ENCODE measurements at regions not wholly inside any gene's neighbourhood (a gene's known extent, or its start where the extent isn't known, plus 50 kb on each side); places are given as distances from the start of the nearest gene placed in this dataset.

- ChIA-PET CTCF (no interaction called here), POLR2A (no interaction called here)
- Mint-ChIP-seq H3K4me3 (no peak overlapping the region), H3K27ac (no peak overlapping the region), H3K27me3 (peaks cover 8 to 17% of the 10 kb centered on the region in 2 donors), H3K9me3 (no peaks in the 10 kb centered on the region), H3K4me1 (no peaks in the 10 kb centered on the region), H3K36me3 (no peaks in the 10 kb centered on the region)
- H3K36me3 ChIP-seq (ENCODE audit: control insufficient read depth in 2 of 2, extremely low read depth in 1 of 2, insufficient read depth in 1 of 2, low read length in 1 of 2): no peaks in the 10 kb centered on the region
- no peaks in the 10 kb centered on the region for H3K9me3 ChIP-seq
- WGBS (ENCODE audit: insufficient coverage): 49% methylated on average over 5 of the region's 5 CpGs
- ATAC-seq (replicated peaks in 1 of 4) (no peak), DNase-seq (no peak)
- H3K27ac ChIP-seq (ENCODE audit: low read length): no peak overlapping the region
- peaks cover 0 to 23% of the 10 kb centered on the region in 2 experiments for H3K27me3 ChIP-seq (replicated peaks in 1 of 2; ENCODE audit: control insufficient read depth in 2 of 2, extremely low read depth in 1 of 2, insufficient read depth in 2 of 2, low read length in 1 of 2)
- no peaks in the 10 kb centered on the region for H3K4me1 ChIP-seq (ENCODE audit: control insufficient read depth in 1 of 2, extremely low read depth in 1 of 2, insufficient read depth in 2 of 2, low read length in 2 of 2)
- no peak overlapping the region for H3K4me3 ChIP-seq (ENCODE audit: control insufficient read depth in 1 of 2, extremely low read depth in 1 of 2, low read length in 1 of 2)
These were observed 532.1 kb downstream of the TBC1D22A start for GRCh38 chr22:47294576-47294975.

DNA sequence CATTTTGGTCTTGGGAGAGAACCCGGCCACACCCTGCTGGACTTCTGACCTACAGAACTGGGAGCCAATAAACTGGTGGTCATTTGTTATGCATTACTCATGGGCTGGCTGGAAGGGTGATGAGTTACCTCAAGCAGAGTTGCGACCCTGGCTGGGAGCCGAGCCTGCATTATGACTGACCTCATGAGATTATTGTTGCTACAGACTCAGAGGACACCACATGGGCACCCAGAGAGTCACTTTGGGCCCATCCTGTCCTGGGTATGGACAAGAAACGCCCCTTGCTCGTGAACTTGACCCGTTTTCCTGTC, 531.7 kb downstream of the TBC1D22A start:
- H3K27me3 Mint-ChIP-seq: peaks cover 8 to 17% of the 10 kb centered on the region in 2 donors
- H3K36me3 Mint-ChIP-seq: no peaks in the 10 kb centered on the region
- no peak overlapping the region for H3K4me3 Mint-ChIP-seq
- H3K9me3 ChIP-seq: no peaks in the 10 kb centered on the region
- DNase-seq: no peak
- no peak overlapping the region for H3K4me3 ChIP-seq (ENCODE audit: control insufficient read depth in 1 of 2, extremely low read depth in 1 of 2, low read length in 1 of 2)
- H3K27ac ChIP-seq (ENCODE audit: low read length): no peak overlapping the region
- ChIA-PET POLR2A (no interaction called here), CTCF (no interaction called here)
- H3K27ac Mint-ChIP-seq: no peak overlapping the region
- no peaks in the 10 kb centered on the region for H3K4me1 ChIP-seq (ENCODE audit: control insufficient read depth in 1 of 2, extremely low read depth in 1 of 2, insufficient read depth in 2 of 2, low read length in 2 of 2)
- no peaks in the 10 kb centered on the region for H3K4me1 Mint-ChIP-seq
- 52% methylated on average over 6 of the region's 6 CpGs for WGBS (ENCODE audit: insufficient coverage)
- no peaks in the 10 kb centered on the region for H3K9me3 Mint-ChIP-seq
- H3K36me3 ChIP-seq (ENCODE audit: control insufficient read depth in 2 of 2, extremely low read depth in 1 of 2, insufficient read depth in 1 of 2, low read length in 1 of 2): no peaks in the 10 kb centered on the region
- H3K27me3 ChIP-seq (replicated peaks in 1 of 2; ENCODE audit: control insufficient read depth in 2 of 2, extremely low read depth in 1 of 2, insufficient read depth in 2 of 2, low read length in 1 of 2): peaks cover 0 to 24% of the 10 kb centered on the region in 2 experiments
- no peak for ATAC-seq (replicated peaks in 1 of 4)

DNA sequence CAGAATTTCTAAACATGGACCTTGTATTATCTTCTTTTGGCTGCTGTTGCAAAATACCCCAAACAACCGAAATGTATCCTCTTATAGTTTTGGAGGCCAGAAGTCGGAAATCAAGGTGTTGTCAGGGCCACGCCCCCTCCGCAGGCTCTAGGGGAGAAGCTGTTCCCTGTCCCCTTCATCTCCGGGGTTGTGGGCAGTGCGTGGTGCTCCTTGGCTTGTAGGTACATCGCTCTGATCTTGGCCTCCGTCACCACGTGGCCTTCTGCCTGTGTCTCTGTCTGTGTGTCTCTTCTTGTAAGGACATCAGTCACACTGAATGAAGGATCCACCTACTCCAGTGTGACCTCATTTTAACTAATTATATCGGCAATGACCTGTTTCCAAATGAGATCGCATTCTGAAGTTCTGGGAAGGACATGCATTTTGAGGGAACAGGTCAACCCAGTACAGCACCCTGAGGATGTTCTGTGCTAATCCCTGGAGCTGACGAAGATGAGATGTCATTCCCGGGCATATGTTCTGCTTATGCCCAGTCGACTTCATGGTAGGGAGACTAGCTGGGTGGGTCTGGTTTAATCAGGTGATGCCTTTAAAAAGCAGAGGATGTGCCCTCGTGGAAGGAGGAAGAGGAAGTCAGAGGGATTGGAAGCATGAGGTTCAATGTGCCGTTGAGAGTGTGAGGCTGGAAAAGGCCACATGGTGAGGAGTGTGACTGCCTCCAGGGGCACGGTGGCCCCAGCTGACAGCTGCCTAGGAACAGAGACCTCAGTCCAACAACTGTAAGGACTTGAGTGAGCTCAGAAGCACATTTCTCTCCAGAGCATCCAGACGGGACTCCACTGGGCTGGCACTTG, 531.1 kb downstream of the TBC1D22A start:
- no peaks in the 10 kb centered on the region for H3K4me1 ChIP-seq (ENCODE audit: control insufficient read depth in 1 of 2, extremely low read depth in 1 of 2, insufficient read depth in 2 of 2, low read length in 2 of 2)
- H3K4me3 ChIP-seq (ENCODE audit: control insufficient read depth in 1 of 2, extremely low read depth in 1 of 2, low read length in 1 of 2): no peak overlapping the region
- H3K4me3 Mint-ChIP-seq: no peak overlapping the region
- H3K27me3 ChIP-seq (replicated peaks in 1 of 2; ENCODE audit: control insufficient read depth in 2 of 2, extremely low read depth in 1 of 2, insufficient read depth in 2 of 2, low read length in 1 of 2): peaks cover 0 to 29% of the 10 kb centered on the region in 2 experiments
- no peak overlapping the region for H3K27ac Mint-ChIP-seq
- H3K36me3 Mint-ChIP-seq: no peaks in the 10 kb centered on the region
- no peaks in the 10 kb centered on the region for H3K4me1 Mint-ChIP-seq
- ChIA-PET POLR2A (no interaction called here), CTCF (no interaction called here)
- H3K36me3 ChIP-seq (ENCODE audit: control insufficient read depth in 2 of 2, extremely low read depth in 1 of 2, insufficient read depth in 1 of 2, low read length in 1 of 2): no peaks in the 10 kb centered on the region
- H3K9me3 Mint-ChIP-seq: no peaks in the 10 kb centered on the region
- ATAC-seq (replicated peaks in 1 of 4): no peak
- no peak overlapping the region for H3K27ac ChIP-seq (ENCODE audit: low read length)
- peaks cover 11 to 20% of the 10 kb centered on the region in 2 donors for H3K27me3 Mint-ChIP-seq
- H3K9me3 ChIP-seq: no peaks in the 10 kb centered on the region
- DNase-seq: peak in 1 of 35 experiments; percentile 3
- whole genome bisulfite sequencing (ENCODE audit: insufficient coverage): 81% methylated on average over 18 of the region's 18 CpGs

DNA sequence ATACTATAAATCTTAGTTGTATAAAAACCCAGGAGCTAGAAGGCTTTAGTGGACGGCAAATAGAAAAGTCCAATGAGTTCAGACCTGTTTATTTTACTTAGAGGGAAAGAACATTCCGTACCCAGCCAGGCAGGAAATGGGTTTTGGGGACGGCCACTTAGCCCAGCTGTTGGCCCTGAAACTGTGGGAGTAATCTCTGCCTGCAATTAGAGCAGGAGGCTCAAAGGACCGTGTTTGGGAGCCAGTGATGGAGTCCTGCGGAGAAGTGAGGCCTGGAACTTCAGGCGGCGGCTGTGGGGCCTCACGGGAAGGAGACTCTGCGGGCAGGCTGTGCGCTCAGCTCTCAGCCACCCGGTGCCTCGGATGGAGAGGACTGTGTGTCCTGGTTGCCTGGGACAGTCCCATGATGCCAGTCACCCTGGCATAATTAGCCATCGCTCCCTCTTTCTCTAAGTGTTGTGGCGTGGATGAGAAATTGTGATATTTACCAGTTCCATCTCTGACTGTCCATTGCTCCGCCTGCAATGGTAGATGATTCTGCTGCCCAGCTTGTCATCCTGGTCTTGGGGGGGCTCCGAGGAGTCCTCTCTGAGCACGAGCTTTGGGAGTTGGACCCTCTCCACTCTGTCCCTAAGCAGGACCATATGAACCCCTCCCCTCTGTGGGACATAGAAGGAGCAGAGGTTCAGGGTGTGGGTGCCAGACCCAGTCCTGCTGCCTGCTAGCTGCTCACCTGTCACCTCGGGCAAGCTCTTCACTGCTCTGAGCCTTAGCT, 530.3 kb downstream of the TBC1D22A start:
- Histone ChIP-seq H3K4me3 (ENCODE audit: control insufficient read depth in 1 of 2, extremely low read depth in 1 of 2, low read length in 1 of 2) (no peak overlapping the region), H3K27me3 (replicated peaks in 1 of 2; ENCODE audit: control insufficient read depth in 2 of 2, extremely low read depth in 1 of 2, insufficient read depth in 2 of 2, low read length in 1 of 2) (peaks cover 0 to 30% of the 10 kb centered on the region in 2 experiments), H3K9me3 (no peaks in the 10 kb centered on the region), H3K4me1 (ENCODE audit: control insufficient read depth in 1 of 2, extremely low read depth in 1 of 2, insufficient read depth in 2 of 2, low read length in 2 of 2) (no peaks in the 10 kb centered on the region), H3K36me3 (ENCODE audit: control insufficient read depth in 2 of 2, extremely low read depth in 1 of 2, insufficient read depth in 1 of 2, low read length in 1 of 2) (no peaks in the 10 kb centered on the region), H3K27ac (ENCODE audit: low read length) (no peak overlapping the region)
- 70% methylated on average over 15 of the region's 18 CpGs for WGBS (ENCODE audit: insufficient coverage)
- H3K27me3 Mint-ChIP-seq: peaks cover 11 to 19% of the 10 kb centered on the region in 2 donors
- H3K9me3 Mint-ChIP-seq: no peaks in the 10 kb centered on the region
- peak in 1 of 35 experiments; percentile 0 for DNase-seq
- no peak for ATAC-seq (replicated peaks in 1 of 4)
- H3K36me3 Mint-ChIP-seq: no peaks in the 10 kb centered on the region
- ChIA-PET POLR2A (no interaction called here), CTCF (no interaction called here)
- no peak overlapping the region for H3K27ac Mint-ChIP-seq
- H3K4me3 Mint-ChIP-seq: no peak overlapping the region
- H3K4me1 Mint-ChIP-seq: no peaks in the 10 kb centered on the region

DNA sequence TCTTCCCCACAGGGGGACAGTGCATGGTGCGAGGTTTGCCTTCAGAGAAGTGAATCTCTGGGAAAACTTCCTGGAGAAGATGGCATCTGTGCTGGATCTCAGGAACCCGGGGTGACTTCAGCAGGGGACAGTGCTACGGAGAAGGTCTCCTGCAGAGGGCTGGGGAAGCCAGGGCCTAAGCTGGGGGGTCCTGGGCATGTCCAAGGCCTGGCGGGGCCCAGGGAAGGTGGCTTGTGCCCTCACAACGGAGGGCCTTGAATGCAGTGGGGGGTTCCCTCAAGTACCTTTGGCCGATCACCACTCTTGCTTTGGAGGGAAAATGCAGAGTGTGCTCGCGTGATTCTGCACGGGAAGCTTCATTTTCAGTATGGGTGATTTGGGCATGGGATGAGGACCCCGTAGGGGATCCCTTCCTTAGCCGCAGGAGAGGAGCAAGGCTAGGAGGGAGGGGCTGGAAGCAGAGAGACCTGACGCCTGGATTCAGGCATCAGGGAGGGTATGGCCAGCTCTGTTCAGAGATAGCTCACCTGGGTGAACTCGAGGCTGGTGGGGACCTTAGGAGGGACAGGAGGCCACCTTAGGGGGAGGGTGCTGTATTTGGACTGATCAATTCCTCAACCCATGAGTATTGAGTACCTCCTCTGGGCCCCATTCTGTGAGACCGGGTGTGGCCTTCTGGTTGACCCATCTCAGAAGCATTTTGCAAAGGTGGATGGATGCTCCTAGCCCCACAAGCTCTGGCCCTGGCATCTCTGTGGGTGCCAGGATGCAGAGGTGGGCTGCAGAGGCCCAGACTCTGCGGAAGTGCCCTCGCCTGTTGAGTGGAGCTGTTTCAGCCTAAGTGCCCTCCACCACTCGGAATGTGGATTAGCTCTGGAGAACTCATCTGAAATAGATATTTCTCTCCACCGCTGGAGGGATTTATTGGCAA, 529.4 kb downstream of the TBC1D22A start:
- ChIA-PET POLR2A (no interaction called here), CTCF (no interaction called here)
- no peaks in the 10 kb centered on the region for H3K9me3 ChIP-seq
- no peaks in the 10 kb centered on the region for H3K36me3 Mint-ChIP-seq
- peaks cover 0 to 28% of the 10 kb centered on the region in 2 experiments for H3K27me3 ChIP-seq (replicated peaks in 1 of 2; ENCODE audit: control insufficient read depth in 2 of 2, extremely low read depth in 1 of 2, insufficient read depth in 2 of 2, low read length in 1 of 2)
- DNase-seq: peak in 1 of 35 experiments; percentile 3
- no peak for ATAC-seq (replicated peaks in 1 of 4)
- H3K9me3 Mint-ChIP-seq: no peaks in the 10 kb centered on the region
- no peaks in the 10 kb centered on the region for H3K4me1 Mint-ChIP-seq
- 87% methylated on average over 15 of the region's 18 CpGs for WGBS (ENCODE audit: insufficient coverage)
- H3K27ac ChIP-seq (ENCODE audit: low read length): no peak overlapping the region
- H3K4me1 ChIP-seq (ENCODE audit: control insufficient read depth in 1 of 2, extremely low read depth in 1 of 2, insufficient read depth in 2 of 2, low read length in 2 of 2): no peaks in the 10 kb centered on the region
- H3K27ac Mint-ChIP-seq: no peak overlapping the region
- no peak overlapping the region for H3K4me3 Mint-ChIP-seq
- H3K36me3 ChIP-seq (ENCODE audit: control insufficient read depth in 2 of 2, extremely low read depth in 1 of 2, insufficient read depth in 1 of 2, low read length in 1 of 2): no peaks in the 10 kb centered on the region
- H3K4me3 ChIP-seq (ENCODE audit: control insufficient read depth in 1 of 2, extremely low read depth in 1 of 2, low read length in 1 of 2): no peak overlapping the region
- peaks cover 11 to 19% of the 10 kb centered on the region in 2 donors for H3K27me3 Mint-ChIP-seq

- Histone ChIP-seq H3K36me3 (ENCODE audit: control insufficient read depth in 2 of 2, extremely low read depth in 1 of 2, insufficient read depth in 1 of 2, low read length in 1 of 2) (no peaks in the 10 kb centered on the region), H3K27me3 (replicated peaks in 1 of 2; ENCODE audit: control insufficient read depth in 2 of 2, extremely low read depth in 1 of 2, insufficient read depth in 2 of 2, low read length in 1 of 2) (peaks cover 0 to 28% of the 10 kb centered on the region in 2 experiments), H3K9me3 (no peaks in the 10 kb centered on the region), H3K4me3 (ENCODE audit: control insufficient read depth in 1 of 2, extremely low read depth in 1 of 2, low read length in 1 of 2) (no peak overlapping the region), H3K27ac (ENCODE audit: low read length) (no peak overlapping the region), H3K4me1 (ENCODE audit: control insufficient read depth in 1 of 2, extremely low read depth in 1 of 2, insufficient read depth in 2 of 2, low read length in 2 of 2) (no peaks in the 10 kb centered on the region)
- no peaks in the 10 kb centered on the region for H3K9me3 Mint-ChIP-seq
- H3K4me3 Mint-ChIP-seq: no peak overlapping the region
- ChIA-PET CTCF (no interaction called here), POLR2A (no interaction called here)
- 90% methylated on average over 8 of the region's 20 CpGs for WGBS (ENCODE audit: insufficient coverage)
- ATAC-seq (replicated peaks in 1 of 4) (no peak), DNase-seq (peak in 1 of 35 experiments; percentile 3)
- peaks cover 7 to 15% of the 10 kb centered on the region in 2 donors for H3K27me3 Mint-ChIP-seq
- no peaks in the 10 kb centered on the region for H3K36me3 Mint-ChIP-seq
- no peaks in the 10 kb centered on the region for H3K4me1 Mint-ChIP-seq
- H3K27ac Mint-ChIP-seq: no peak overlapping the region
These were observed 528.4 kb downstream of the TBC1D22A start for GRCh38 chr22:47290706-47291430.

All from T-cell (primary cell).